Psoas muscle (tissue), 7 donors: ENCODE measurements at regions not wholly inside any gene's neighbourhood (a gene's known extent, or its start where the extent isn't known, plus 50 kb on each side); places are given as distances from the start of the nearest gene placed in this dataset.

Experiments used
- ATAC-seq, 4 donors: fragments of 200-7000 bp; cut with Tn5 transposase; one replicate each; pipeline ENCODE4 v1.9.1; 2020; ENCODE audit warnings: moderate library complexity in 3 of 4, mild to moderate bottlenecking in 2 of 4
- DNase-seq, 2 donors: peaks; one replicate each; pipeline ENCODE4 v3.0.0-alpha.2; 2020
- H3K27ac ChIP-seq: fragments of 200-600 bp; one replicate; pipeline ENCODE4 v1.8.0; 2022
- H3K27me3 ChIP-seq, 3 donors: fragments of 200-600 bp in 1 of 3; one replicate each; pipeline versions ENCODE4 v1.6.1 to v1.8.0; 2013 to 2022; ENCODE audit warnings: low read length in 2 of 3, mild to moderate bottlenecking in 2 of 3, moderate library complexity in 1 of 3; ENCODE audit not compliant: insufficient read depth in 3 of 3
- H3K36me3 ChIP-seq, 2 donors: fragments of 200-600 bp in 1 of 2; one replicate each; pipeline versions ENCODE4 v1.6.1 to v1.8.0; 2013 to 2022; ENCODE audit warnings: low read depth in 1 of 2, mild to moderate bottlenecking in 1 of 2, moderate library complexity in 1 of 2; ENCODE audit not compliant: insufficient read depth in 1 of 2
- H3K4me1 ChIP-seq: fragments of 200-600 bp; one replicate; pipeline ENCODE4 v1.8.0; 2022
- H3K4me3 ChIP-seq: fragments of 200-600 bp; one replicate; pipeline ENCODE4 v1.8.0; 2022; ENCODE audit warnings: mild to moderate bottlenecking
- H3K9me3 ChIP-seq: fragments of 200-600 bp; one replicate; pipeline ENCODE4 v1.8.0; 2022
- WGBS, 3 donors: extraction: QIAGEN DNeasy Blood & Tissue Kit; methylation state at CpG; one replicate each; pipeline versions ENCODE4 v1.1.6 to v1.1.7; 2013; 5-methylcytosine and 5-hydroxymethylcytosine counted together
- intact Hi-C, 2 donors: fragments of 100-400 bp; cut with DNase I; formaldehyde crosslinking; loops; one replicate each; pipeline versions ENCODE4 v1.11.0 to v1.14.2; 2022
- TF ChIP-seq, protein P1 (sequence below): fragments of 200-600 bp; IDR thresholded peaks from one replicate; pipeline ENCODE4 v1.8.0; 2022; ENCODE audit warnings: antibody characterized with exemption
- donor health status: healthy with polysubstance abuse.
- donor health status: DM: no; HTN: no; CAD: no; lungs with moderate emphysema.
- donor health status: Bipolar disorder and iron deficiency.
- donor health status: healthy.
- donor health status: DM: yes; HTN: yes; CAD: no.
- donor health status: DM: no; HTN: no; CAD: no.
- donor health status: DM: yes; HTN: yes; CAD: no.

DNA sequence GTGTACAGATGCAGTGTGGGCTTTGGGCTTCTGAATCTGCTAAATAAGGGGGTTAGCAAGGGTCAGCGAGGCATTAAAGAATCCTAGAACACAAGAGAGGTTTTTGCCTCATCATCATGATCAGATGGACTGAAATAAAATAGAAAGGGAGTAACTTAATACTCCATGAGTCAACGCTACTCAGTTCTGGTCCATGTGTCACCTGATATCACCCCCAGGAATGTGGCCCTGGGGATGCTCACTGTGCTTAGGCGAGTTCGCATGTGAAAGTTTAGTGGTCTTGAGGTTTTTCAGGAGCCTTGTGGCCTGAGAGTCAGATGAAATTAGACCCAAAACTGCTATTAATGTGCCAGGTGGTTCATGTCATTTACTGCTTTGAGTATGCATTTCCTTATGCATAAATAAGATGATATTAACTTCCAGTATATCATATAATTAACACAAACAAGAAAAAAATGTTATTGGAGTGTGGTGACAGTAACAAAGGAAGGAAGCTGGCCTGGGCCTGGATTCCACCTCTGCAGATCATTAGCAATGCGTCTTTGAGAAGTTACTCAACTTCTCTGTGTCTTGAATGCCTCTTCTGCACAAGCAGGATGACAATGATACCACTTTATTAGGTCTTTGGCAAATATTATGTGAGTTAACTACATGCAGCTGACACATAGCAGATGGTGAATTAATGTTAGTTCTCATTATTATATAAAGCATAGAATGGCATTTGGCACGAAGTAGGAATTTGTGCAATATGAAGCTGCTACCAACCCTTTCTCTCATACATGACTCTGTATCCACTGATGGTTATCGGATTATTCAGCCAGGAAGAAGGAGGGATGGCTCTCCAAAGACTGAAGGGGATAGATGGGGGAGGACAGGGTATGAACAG lies 1272.6 kb downstream of the AACS start:
- Histone ChIP-seq H3K27me3 (no peaks in the 10 kb centered on the region), H3K9me3 (no peaks in the 10 kb centered on the region), H3K4me1 (no peaks in the 10 kb centered on the region), H3K27ac (no peak overlapping the region), H3K4me3 (no peak overlapping the region), H3K36me3 (no peaks in the 10 kb centered on the region)
- WGBS, 3 donors, result 26 to 36% (median 34%) methylated on average over 7 of the region's 7 CpGs
- TF ChIP-seq, protein P1, sequence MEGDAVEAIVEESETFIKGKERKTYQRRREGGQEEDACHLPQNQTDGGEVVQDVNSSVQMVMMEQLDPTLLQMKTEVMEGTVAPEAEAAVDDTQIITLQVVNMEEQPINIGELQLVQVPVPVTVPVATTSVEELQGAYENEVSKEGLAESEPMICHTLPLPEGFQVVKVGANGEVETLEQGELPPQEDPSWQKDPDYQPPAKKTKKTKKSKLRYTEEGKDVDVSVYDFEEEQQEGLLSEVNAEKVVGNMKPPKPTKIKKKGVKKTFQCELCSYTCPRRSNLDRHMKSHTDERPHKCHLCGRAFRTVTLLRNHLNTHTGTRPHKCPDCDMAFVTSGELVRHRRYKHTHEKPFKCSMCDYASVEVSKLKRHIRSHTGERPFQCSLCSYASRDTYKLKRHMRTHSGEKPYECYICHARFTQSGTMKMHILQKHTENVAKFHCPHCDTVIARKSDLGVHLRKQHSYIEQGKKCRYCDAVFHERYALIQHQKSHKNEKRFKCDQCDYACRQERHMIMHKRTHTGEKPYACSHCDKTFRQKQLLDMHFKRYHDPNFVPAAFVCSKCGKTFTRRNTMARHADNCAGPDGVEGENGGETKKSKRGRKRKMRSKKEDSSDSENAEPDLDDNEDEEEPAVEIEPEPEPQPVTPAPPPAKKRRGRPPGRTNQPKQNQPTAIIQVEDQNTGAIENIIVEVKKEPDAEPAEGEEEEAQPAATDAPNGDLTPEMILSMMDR, result no peak
- DNase-seq, result no peak
- intact Hi-C loops, result no loop called here
- ATAC-seq, result no peak

DNA sequence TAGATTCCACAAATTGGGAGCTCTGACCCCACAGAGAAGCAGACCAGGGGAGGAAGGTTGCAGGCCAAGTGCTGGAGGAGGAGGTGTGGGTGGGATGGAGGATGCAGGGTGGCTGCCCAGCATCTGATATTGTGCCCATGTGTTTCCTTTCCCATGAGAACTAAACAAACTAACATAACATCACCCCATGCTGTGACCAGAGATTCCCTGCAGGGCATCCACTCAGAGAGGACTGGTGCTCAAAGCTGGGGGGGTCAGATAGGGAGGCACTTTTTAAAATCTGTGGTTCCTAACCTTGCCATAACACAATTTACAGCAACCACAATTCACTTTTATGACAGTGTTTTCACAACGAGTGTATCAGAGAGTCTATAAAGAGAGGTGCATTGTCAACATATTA lies 1277.6 kb downstream of the AACS start:
- DNase-seq, result no peak
- H3K36me3 ChIP-seq, result no peaks in the 10 kb centered on the region
- ATAC-seq, result no peak
- TF ChIP-seq, protein P1, result no peak
- H3K4me3 ChIP-seq, result no peak overlapping the region
- H3K27me3 ChIP-seq, result no peaks in the 10 kb centered on the region
- no peak overlapping the region for H3K27ac ChIP-seq
- WGBS, 3 donors, result 59 to 64% (median 61%) methylated on average over 1 of the region's 1 CpG
- no peaks in the 10 kb centered on the region for H3K4me1 ChIP-seq
- intact Hi-C loops, result no loop called here
- no peaks in the 10 kb centered on the region for H3K9me3 ChIP-seq

DNA sequence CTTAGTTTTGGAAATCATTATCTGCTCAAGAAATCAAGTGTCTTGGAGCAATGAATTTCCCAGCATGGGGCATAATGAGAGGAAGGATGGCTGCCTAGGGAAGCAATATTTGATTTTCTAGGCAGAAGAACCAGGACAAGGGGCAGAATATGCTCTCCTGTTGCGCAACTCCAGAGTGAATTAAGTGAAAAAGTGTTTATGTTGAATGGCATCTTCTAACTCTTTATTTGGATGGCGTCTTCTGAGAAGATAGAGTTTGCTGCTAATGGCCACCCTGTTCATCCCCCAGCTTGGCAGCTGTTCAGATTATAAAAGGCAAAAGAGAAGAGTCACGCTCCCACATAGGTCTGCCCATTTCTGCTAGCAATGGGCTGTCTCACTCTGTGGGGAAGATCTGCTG lies 1278.1 kb downstream of the AACS start:
- no peaks in the 10 kb centered on the region for H3K4me1 ChIP-seq
- DNase-seq (no peak), ATAC-seq (no peak)
- TF ChIP-seq, protein P1, result no peak
- no peak overlapping the region for H3K27ac ChIP-seq
- H3K9me3 ChIP-seq, result no peaks in the 10 kb centered on the region
- no peaks in the 10 kb centered on the region for H3K36me3 ChIP-seq
- intact Hi-C loops, result no loop called here
- no peak overlapping the region for H3K4me3 ChIP-seq
- WGBS, 3 donors, result 74 to 78% (median 74%) methylated on average over 3 of the region's 3 CpGs
- H3K27me3 ChIP-seq, result no peaks in the 10 kb centered on the region

DNA sequence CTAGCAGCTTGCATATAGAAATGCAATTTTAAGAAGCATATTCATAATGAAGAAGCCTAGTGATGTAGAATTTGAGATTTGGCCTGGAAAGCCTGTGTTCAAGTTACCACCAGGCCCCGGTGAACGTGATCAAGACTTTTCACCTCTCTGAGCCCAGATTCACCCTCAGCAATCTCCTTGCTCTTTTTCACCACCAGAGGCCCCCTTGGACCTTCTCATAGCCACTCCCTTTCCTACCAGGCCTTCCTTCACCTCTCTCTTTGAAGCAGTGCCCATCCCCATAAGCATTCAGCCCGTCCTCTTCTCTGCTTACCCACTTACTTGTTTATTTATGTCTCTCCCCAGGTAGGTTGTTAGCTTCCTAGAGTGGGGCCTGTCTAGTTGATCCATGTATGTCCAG lies 1280.9 kb downstream of the AACS start:
- no peaks in the 10 kb centered on the region for H3K9me3 ChIP-seq
- no peaks in the 10 kb centered on the region for H3K4me1 ChIP-seq
- no peak for ATAC-seq
- 81 to 93% (median 88%) methylated on average over 3 of the region's 3 CpGs for WGBS, 3 donors
- intact Hi-C loops, result no loop called here
- DNase-seq, result no peak
- no peak overlapping the region for H3K27ac ChIP-seq
- H3K4me3 ChIP-seq, result no peak overlapping the region
- no peaks in the 10 kb centered on the region for H3K36me3 ChIP-seq
- TF ChIP-seq, protein P1, result no peak
- H3K27me3 ChIP-seq, result no peaks in the 10 kb centered on the region

DNA sequence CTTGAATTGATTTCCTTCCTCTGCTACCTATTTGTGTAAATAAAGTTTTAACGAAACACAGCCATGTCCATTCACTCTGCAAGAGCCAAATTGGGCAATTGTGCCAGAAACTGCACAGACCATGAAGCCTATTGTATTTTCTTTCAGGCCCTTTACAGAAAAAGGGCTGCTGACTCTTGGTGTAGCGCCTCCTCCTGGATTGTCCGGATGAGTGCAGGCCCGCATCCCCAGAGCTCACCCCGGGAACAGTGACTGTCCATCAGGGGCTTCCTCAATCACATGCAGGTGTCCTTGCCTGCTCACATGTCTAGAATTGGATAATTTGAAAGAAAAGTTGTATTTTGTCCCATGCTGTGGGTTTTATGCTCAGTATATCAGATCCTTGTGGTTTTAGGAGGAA lies 1282.2 kb downstream of the AACS start:
- H3K9me3 ChIP-seq, result no peaks in the 10 kb centered on the region
- 66 to 71% (median 70%) methylated on average over 5 of the region's 5 CpGs for WGBS, 3 donors
- no peak overlapping the region for H3K4me3 ChIP-seq
- H3K36me3 ChIP-seq, result no peaks in the 10 kb centered on the region
- intact Hi-C loops, result no loop called here
- ATAC-seq, result no peak
- DNase-seq, result no peak
- no peaks in the 10 kb centered on the region for H3K4me1 ChIP-seq
- TF ChIP-seq, protein P1, result no peak
- no peaks in the 10 kb centered on the region for H3K27me3 ChIP-seq
- H3K27ac ChIP-seq, result no peak overlapping the region
